ENCODE measurements at regions not wholly inside any gene's neighbourhood (a gene's known extent, or its start where the extent isn't known, plus 50 kb on each side); places are given as distances from the start of the nearest gene placed in this dataset.

- TF ChIP-seq CTCF (IDR thresholded peaks at IDR 0.05) = no peak
- no peak for TF ChIP-seq POLR2A (IDR thresholded peaks at IDR 0.05)
Observed at GRCh38 chrX:120697053-120697452, 67.2 kb upstream of the C1GALT1C1 start.

All from stomach (tissue), 4 donors.